AG04450 (cell line): ENCODE measurements at regions not wholly inside any gene's neighbourhood (a gene's known extent, or its start where the extent isn't known, plus 50 kb on each side); places are given as distances from the start of the nearest gene placed in this dataset.

ENCODE experiments used
- CTCF ChIA-PET: fragments of 300-600, 350-600 bp; formaldehyde crosslinking; extraction: SDS; loops from one replicate; lab custom pipeline; 2022; ENCODE audit warnings: antibody characterized with exemption, inconsistent platforms; lab: Charles Lee
- POLR2A ChIA-PET: fragments of 350-600 bp; formaldehyde crosslinking; extraction: SDS; loops from one replicate; lab custom pipeline; 2021; ENCODE audit warnings: antibody characterized with exemption, inconsistent platforms; lab: Yijun Ruan, JAX
- DNase-seq: peaks from one replicate; pipeline ENCODE4 v3.0.0-alpha.2; 2011; ENCODE audit warnings: low read depth, low spot score
- H3K27ac ChIP-seq: one replicate; pipeline ENCODE4 v1.5.1; 2012; ENCODE audit warnings: low read depth, low read length, control low read depth
- H3K27me3 ChIP-seq: one replicate; pipeline ENCODE4 v1.6.0; 2012; ENCODE audit warnings: low read length; ENCODE audit not compliant: control insufficient read depth, insufficient read depth
- H3K4me3 ChIP-seq: 2 replicates; pipeline ENCODE4 v1.5.1; 2011; ENCODE audit warnings: mild to moderate bottlenecking, low read depth, low read length, control low read depth
- H3K9me3 ChIP-seq: 2 replicates; pipeline ENCODE4 v1.5.1; 2012; ENCODE audit warnings: low read length; ENCODE audit not compliant: control insufficient read depth, insufficient read depth
- CTCF ChIP-seq: IDR thresholded peaks from 2 replicates; pipeline ENCODE4 v1.5.1; 2011; ENCODE audit warnings: low read depth, low read length, control low read depth, inconsistent platforms

GRCh38 chr9:135278586-135278985 lies 191.1 kb downstream of the OLFM1 start:
- TF ChIP-seq CTCF = no peak
- Histone ChIP-seq H3K4me3 (no peak overlapping the region), H3K27ac (no peak overlapping the region), H3K9me3 (peaks cover 86% of the 10 kb centered on the region), H3K27me3 (no peaks in the 10 kb centered on the region)
- DNase-seq = no peak
- CTCF ChIA-PET = no interaction called here
- POLR2A ChIA-PET = no interaction called here

GRCh38 chr9:135279385-135279784 lies 191.9 kb downstream of the OLFM1 start:
- CTCF ChIA-PET = no interaction called here
- POLR2A ChIA-PET = no interaction called here

GRCh38 chr9:135279834-135280393 lies 192.4 kb downstream of the OLFM1 start:
- TF ChIP-seq CTCF = no peak
- H3K27me3 ChIP-seq = no peaks in the 10 kb centered on the region
- ChIA-PET POLR2A (no interaction called here), CTCF (no interaction called here)
- no peak overlapping the region for H3K27ac ChIP-seq
- DNase-seq = no peak
- H3K9me3 ChIP-seq = peaks cover 89% of the 10 kb centered on the region
- H3K4me3 ChIP-seq = no peak overlapping the region

More at GRCh38 chr9:135279385-135279784, 191.9 kb downstream of the OLFM1 start:
- H3K27me3 ChIP-seq = no peaks in the 10 kb centered on the region
- no peak overlapping the region for H3K4me3 ChIP-seq
- no peak overlapping the region for H3K27ac ChIP-seq
- no peak for DNase-seq
- peaks cover 88% of the 10 kb centered on the region for H3K9me3 ChIP-seq
- TF ChIP-seq CTCF = no peak

GRCh38 chr9:135280666-135281065 lies 193.2 kb downstream of the OLFM1 start:
- ChIA-PET POLR2A (no interaction called here), CTCF (no interaction called here)
- H3K4me3 ChIP-seq = no peak overlapping the region
- no peaks in the 10 kb centered on the region for H3K27me3 ChIP-seq
- DNase-seq = no peak
- H3K9me3 ChIP-seq = peaks cover 89% of the 10 kb centered on the region
- H3K27ac ChIP-seq = no peak overlapping the region
- no peak for TF ChIP-seq CTCF

- H3K27ac ChIP-seq = no peak overlapping the region
Measured at GRCh38 chr9:135281151-135281550, 193.7 kb downstream of the OLFM1 start.

More at GRCh38 chr9:135281151-135281550, 193.7 kb downstream of the OLFM1 start:
- Histone ChIP-seq H3K27me3 (no peaks in the 10 kb centered on the region), H3K9me3 (peaks cover 89% of the 10 kb centered on the region), H3K4me3 (no peak overlapping the region)
- TF ChIP-seq CTCF = no peak
- POLR2A ChIA-PET = no interaction called here
- CTCF ChIA-PET = no interaction called here
- no peak for DNase-seq
